H9 (cell line): ENCODE measurements at regions not wholly inside any gene's neighbourhood (a gene's known extent, or its start where the extent isn't known, plus 50 kb on each side); places are given as distances from the start of the nearest gene placed in this dataset.

Source experiments
- DNase-seq: peaks from one replicate; pipeline ENCODE4 v3.0.0-alpha.2; 2017
- H2AFZ ChIP-seq: one replicate; pipeline ENCODE4 v1.6.1; 2013; ENCODE audit warnings: mild to moderate bottlenecking, low read length, control low read depth, moderate library complexity
- H2AK5ac ChIP-seq: 2 replicates; pipeline ENCODE4 v1.6.1; 2013; ENCODE audit warnings: low read length, control low read depth, mixed read lengths; ENCODE audit not compliant: insufficient read length
- H2BK120ac ChIP-seq: one replicate; pipeline ENCODE4 v1.6.1; 2013; ENCODE audit warnings: low read depth, mild to moderate bottlenecking, low read length, control low read depth, inconsistent platforms; ENCODE audit not compliant: poor library complexity, severe bottlenecking
- H2BK12ac ChIP-seq: 2 replicates; pipeline ENCODE4 v1.6.1; 2013; ENCODE audit warnings: low read length, control low read depth, mixed read lengths, low read depth; ENCODE audit not compliant: insufficient read length
- H2BK15ac ChIP-seq: 2 replicates; pipeline ENCODE4 v1.6.1; 2013; ENCODE audit warnings: low read depth, low read length, control low read depth
- H2BK20ac ChIP-seq: one replicate; pipeline ENCODE4 v1.6.1; 2013; ENCODE audit warnings: low read depth, mild to moderate bottlenecking, low read length, control low read depth, inconsistent platforms; ENCODE audit not compliant: poor library complexity, severe bottlenecking
- H2BK5ac ChIP-seq: 2 replicates; pipeline ENCODE4 v1.6.1; 2013; ENCODE audit warnings: low read length, control low read depth, mixed read lengths; ENCODE audit not compliant: insufficient read length
- H3K14ac ChIP-seq: 2 replicates; pipeline ENCODE4 v1.6.1; 2013; ENCODE audit warnings: low read length, control low read depth; ENCODE audit not compliant: insufficient read depth
- H3K18ac ChIP-seq: 2 replicates; pipeline ENCODE4 v1.6.1; 2013; ENCODE audit warnings: low read depth, mild to moderate bottlenecking, mixed read lengths, low read length, control low read depth; ENCODE audit not compliant: insufficient read length
- H3K23ac ChIP-seq: 2 replicates; pipeline ENCODE4 v1.6.1; 2013; ENCODE audit warnings: low read length, control low read depth, mixed read lengths, low read depth; ENCODE audit not compliant: insufficient read length
- H3K23me2 ChIP-seq: 2 replicates; pipeline ENCODE4 v1.6.1; 2013; ENCODE audit warnings: low read depth, mild to moderate bottlenecking, mixed read lengths, low read length, control low read depth; ENCODE audit not compliant: insufficient read length, poor library complexity, severe bottlenecking
- H3K27ac ChIP-seq: 2 replicates; pipeline ENCODE4 v1.5.1; 2013; ENCODE audit warnings: low read length, control low read depth, mixed read lengths, low read depth; ENCODE audit not compliant: insufficient read length
- H3K27me3 ChIP-seq: 2 replicates; pipeline ENCODE4 v1.6.1; 2013; ENCODE audit warnings: low read length, control low read depth, inconsistent platforms; ENCODE audit not compliant: insufficient read depth
- H3K4ac ChIP-seq: 2 replicates; pipeline ENCODE4 v1.6.1; 2013; ENCODE audit warnings: low read depth, mild to moderate bottlenecking, control low read depth, inconsistent platforms, low read length, moderate library complexity
- H3K4me1 ChIP-seq: 2 replicates; pipeline ENCODE4 v1.6.1; 2013; ENCODE audit warnings: low read length, control low read depth, inconsistent platforms; ENCODE audit not compliant: insufficient read depth
- H3K4me2 ChIP-seq: 2 replicates; pipeline ENCODE4 v1.6.1; 2013; ENCODE audit warnings: low read length, control low read depth, mixed read lengths; ENCODE audit not compliant: insufficient read length, insufficient read depth
- H3K56ac ChIP-seq: 2 replicates; pipeline ENCODE4 v1.6.1; 2013; ENCODE audit warnings: low read depth, mild to moderate bottlenecking, mixed read lengths, low read length, control low read depth; ENCODE audit not compliant: insufficient read length
- H3K79me1 ChIP-seq: 2 replicates; pipeline ENCODE4 v1.6.1; 2013; ENCODE audit warnings: low read depth, mild to moderate bottlenecking, moderate library complexity, low read length, control low read depth, inconsistent platforms; ENCODE audit not compliant: insufficient read depth, poor library complexity, severe bottlenecking
- H3K79me2 ChIP-seq: 2 replicates; pipeline ENCODE4 v1.6.1; 2013; ENCODE audit warnings: low read length, control low read depth, inconsistent platforms; ENCODE audit not compliant: insufficient read depth
- H3K9ac ChIP-seq: 2 replicates; pipeline ENCODE4 v1.6.1; 2013; ENCODE audit warnings: low read length, control low read depth, mixed read lengths; ENCODE audit not compliant: insufficient read length; ENCODE audit errors: extremely low read depth
- H3K9me3 ChIP-seq: one replicate; pipeline ENCODE4 v1.6.1; 2013; ENCODE audit warnings: low read depth, low read length, inconsistent platforms; ENCODE audit not compliant: control insufficient read depth
- H3T11ph ChIP-seq: one replicate; pipeline ENCODE4 v1.6.1; 2013; ENCODE audit warnings: mild to moderate bottlenecking, low read length, control low read depth, inconsistent platforms
- H4K20me1 ChIP-seq: one replicate; pipeline ENCODE4 v1.6.1; 2013; ENCODE audit not compliant: control insufficient read depth, insufficient read length, insufficient read depth
- H4K5ac ChIP-seq: 2 replicates; pipeline ENCODE4 v1.6.1; 2013; ENCODE audit warnings: low read depth, mild to moderate bottlenecking, mixed read lengths, low read length, control low read depth; ENCODE audit not compliant: insufficient read length
- H4K8ac ChIP-seq: replicated peaks from 2 replicates; pipeline ENCODE4 v1.6.1; 2013; ENCODE audit warnings: low read length, control low read depth, mixed read lengths, low read depth; ENCODE audit not compliant: insufficient read length
- H4K91ac ChIP-seq: 2 replicates; pipeline ENCODE4 v1.6.1; 2013; ENCODE audit warnings: low read depth, mild to moderate bottlenecking, moderate library complexity, mixed read lengths, low read length, control low read depth; ENCODE audit not compliant: insufficient read length
- H3K27ac Mint-ChIP-seq, 3 experiments: 2 replicates in 2 of 3; 3 replicates in 1 of 3; pipeline ENCODE4 v1.8.0; 2020 to 2021; ENCODE audit warnings: mixed read lengths in 3 of 3, mild to moderate bottlenecking in 1 of 3, moderate library complexity in 1 of 3
- H3K27me3 Mint-ChIP-seq: 2 replicates; pipeline ENCODE4 v1.8.0; 2021; ENCODE audit warnings: low read depth, mild to moderate bottlenecking, moderate library complexity, mixed read lengths
- H3K36me3 Mint-ChIP-seq, 3 experiments: 2 replicates in 2 of 3; 3 replicates in 1 of 3; pipeline ENCODE4 v1.8.0; 2020 to 2021; ENCODE audit warnings: low read depth in 3 of 3, mixed read lengths in 3 of 3; ENCODE audit not compliant: insufficient read depth in 1 of 3
- H3K4me1 Mint-ChIP-seq, 2 experiments: 2 replicates each; pipeline ENCODE4 v1.8.0; 2020; ENCODE audit warnings: mixed read lengths in 2 of 2
- H3K4me3 Mint-ChIP-seq, 2 experiments: 2 replicates in 1 of 2; 3 replicates in 1 of 2; pipeline ENCODE4 v1.8.0; 2020 to 2021; ENCODE audit warnings: mild to moderate bottlenecking in 2 of 2, mixed read lengths in 2 of 2, moderate library complexity in 1 of 2
- H3K9me3 Mint-ChIP-seq, 2 experiments: 2 replicates in 1 of 2; 3 replicates in 1 of 2; pipeline ENCODE4 v1.8.0; 2020; ENCODE audit warnings: mild to moderate bottlenecking in 2 of 2, mixed read lengths in 2 of 2, moderate library complexity in 1 of 2
- CTCF ChIP-seq: fragments of 200-600 bp; sonication (generic); conservative IDR thresholded peaks from 3 replicates; pipeline ENCODE4 v1.8.0; 2021; ENCODE audit warnings: antibody characterized with exemption, mild to moderate bottlenecking
- WGBS: extraction: QIAGEN DNeasy Blood & Tissue Kit; methylation state at CpG from one replicate; pipeline ENCODE4 v1.1.7; 2013; ENCODE audit warnings: missing lambda C conversion rate, low lambda C conversion rate, mixed read lengths; ENCODE audit not compliant: insufficient read length; ENCODE audit errors: extremely low coverage; 5-methylcytosine and 5-hydroxymethylcytosine counted together

DNA sequence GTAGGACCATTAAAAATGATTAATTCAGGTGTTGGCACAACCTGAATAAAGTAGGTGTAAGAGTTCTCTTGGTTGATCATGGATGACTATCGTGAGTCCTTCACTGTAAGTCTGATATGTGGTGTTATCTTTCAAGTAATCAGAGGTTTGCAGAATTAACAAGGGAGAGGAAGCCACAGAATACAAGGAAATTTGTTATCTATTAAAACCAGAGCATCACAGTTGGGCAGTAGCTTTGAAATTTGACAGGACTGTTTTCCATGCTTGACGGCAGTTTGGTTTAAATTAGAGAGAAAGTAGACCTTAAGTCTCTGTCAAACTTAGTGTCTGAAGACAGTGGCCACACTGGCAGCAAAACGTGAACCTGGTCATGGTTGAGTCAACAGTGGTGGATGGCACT, 139.5 kb upstream of the KCNK2 start:
- Histone ChIP-seq H3K79me2 (no peaks in the 10 kb centered on the region), H3K4ac (no peak overlapping the region), H3K79me1 (no peaks in the 10 kb centered on the region), H3K23ac (no peak overlapping the region), H3K14ac (no peak overlapping the region), H2BK20ac (no peak overlapping the region), H4K91ac (no peak overlapping the region), H4K20me1 (no peaks in the 10 kb centered on the region), H3K9me3 (no peaks in the 10 kb centered on the region), H3K23me2 (no peaks in the 10 kb centered on the region), H3K56ac (no peak overlapping the region), H2BK15ac (no peak overlapping the region), H2BK12ac (no peak overlapping the region), H3K4me1 (no peaks in the 10 kb centered on the region; the same call in 1 of the 2 replicates), H3K27ac (no peak overlapping the region), H2BK5ac (no peak overlapping the region), H4K8ac (no peak overlapping the region), H3T11ph (no peak overlapping the region), H2AFZ (no peak overlapping the region), H2BK120ac (no peak overlapping the region), H3K27me3 (no peaks in the 10 kb centered on the region), H3K18ac (no peak overlapping the region), H4K5ac (no peak overlapping the region), H3K4me2 (no peak overlapping the region), H3K9ac (no peak overlapping the region), H2AK5ac (no peak overlapping the region)
- Mint-ChIP-seq H3K4me3 (no peak overlapping the region), H3K9me3 (no peaks in the 10 kb centered on the region), H3K4me1 (peaks cover 3 to 4% of the 10 kb centered on the region in 2 experiments; a peak in 1 of 4 replicates), H3K36me3 (no peaks in the 10 kb centered on the region), H3K27me3 (no peaks in the 10 kb centered on the region), H3K27ac (no peak overlapping the region)
- WGBS = no CpG with 5 or more reads among the region's 3 CpGs
- DNase-seq = no peak
- no peak for TF ChIP-seq CTCF
